C4-2B (cell line): ENCODE measurements at regions not wholly inside any gene's neighbourhood (a gene's known extent, or its start where the extent isn't known, plus 50 kb on each side); places are given as distances from the start of the nearest gene placed in this dataset.

Source experiments
- H3K27ac ChIP-seq: fragments of 450-650 bp; 2 replicates; pipeline ENCODE4 v1.5.1; 2017
- CTCF ChIP-seq: fragments of 450-650 bp; conservative IDR thresholded peaks from 2 replicates; pipeline ENCODE4 v1.5.1; 2017; ENCODE audit warnings: mild to moderate bottlenecking
- ZFX ChIP-seq: fragments of 450-650 bp; IDR thresholded peaks from 2 replicates; pipeline ENCODE4 v1.6.1; 2017

- H3K27ac ChIP-seq: no peak overlapping the region
- TF ChIP-seq ZFX (no peak), CTCF (no peak)
Observed at GRCh38 chr13:60733933-60734332, 336.9 kb downstream of the TDRD3 start.

GRCh38 chr13:60727140-60727539, 330.1 kb downstream of the TDRD3 start:
- TF ChIP-seq ZFX (no peak), CTCF (no peak)
- no peak overlapping the region for H3K27ac ChIP-seq

- no peak overlapping the region for H3K27ac ChIP-seq
- TF ChIP-seq ZFX (no peak), CTCF (no peak)
Observed at GRCh38 chr13:60721063-60721462, 324.0 kb downstream of the TDRD3 start.

GRCh38 chr13:60720590-60720989, 323.6 kb downstream of the TDRD3 start:
- TF ChIP-seq ZFX (no peak), CTCF (no peak)
- no peak overlapping the region for H3K27ac ChIP-seq

GRCh38 chr13:60716313-60716712, 319.3 kb downstream of the TDRD3 start:
- TF ChIP-seq CTCF (no peak), ZFX (no peak)
- no peak overlapping the region for H3K27ac ChIP-seq

GRCh38 chr13:60707878-60708277, 310.9 kb downstream of the TDRD3 start:
- H3K27ac ChIP-seq: no peak overlapping the region
- TF ChIP-seq ZFX (no peak), CTCF (no peak)

- no peak overlapping the region for H3K27ac ChIP-seq
- no peak for TF ChIP-seq CTCF
- TF ChIP-seq ZFX: no peak
Observed at GRCh38 chr13:60701895-60702294, 304.9 kb downstream of the TDRD3 start.

GRCh38 chr13:60700994-60701393, 304.0 kb downstream of the TDRD3 start:
- TF ChIP-seq CTCF (no peak), ZFX (no peak)
- H3K27ac ChIP-seq: no peak overlapping the region
